GM18870 (cell line): ENCODE measurements at regions not wholly inside any gene's neighbourhood (a gene's known extent, or its start where the extent isn't known, plus 50 kb on each side); places are given as distances from the start of the nearest gene placed in this dataset.

Experiments used
- ATAC-seq: cut with Tn5 transposase; IDR thresholded peaks from one replicate; pipeline ENCODE4 v1.9.1; 2021; ENCODE audit warnings: moderate library complexity; ENCODE audit not compliant: unreplicated experiment

DNA sequence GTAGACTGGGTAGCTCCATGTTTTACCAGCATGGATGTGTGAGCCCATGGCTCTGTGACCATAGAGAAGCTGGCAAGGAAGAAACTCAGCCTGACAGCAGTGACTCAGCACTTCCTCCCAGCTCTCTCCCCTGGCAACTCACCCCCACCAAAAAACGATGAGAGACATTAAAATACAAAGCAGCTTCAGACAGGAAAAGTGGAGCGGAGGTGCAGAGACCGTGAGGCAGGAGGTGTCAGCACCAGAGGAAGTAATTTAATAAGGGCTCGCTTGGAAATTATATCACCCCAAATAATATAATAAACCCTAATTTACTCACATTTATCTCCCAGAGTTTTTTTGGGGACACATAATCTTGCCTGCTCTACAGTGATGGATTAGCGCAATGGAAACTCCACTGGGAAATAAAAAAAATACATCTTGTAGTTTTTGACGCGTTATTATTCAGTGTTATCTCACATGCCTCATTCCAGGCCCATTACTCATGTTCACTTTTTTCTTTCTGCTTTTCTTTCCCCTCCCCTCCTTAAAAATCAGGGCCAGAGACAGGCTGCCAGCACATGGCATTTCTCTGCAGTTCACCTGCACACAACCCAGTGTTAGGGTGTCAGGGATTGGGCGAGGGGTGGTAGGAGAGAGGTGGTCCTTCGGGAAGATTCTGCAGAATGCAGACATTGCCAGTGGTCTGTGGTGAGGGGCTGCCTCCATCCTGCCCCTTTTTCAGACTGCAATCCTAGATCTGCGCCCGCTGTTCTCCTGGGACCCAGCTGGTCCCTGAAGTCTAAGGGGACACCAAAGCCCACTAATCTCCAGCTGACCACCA, 170.8 kb downstream of the BUD13 start:
- no peak for ATAC-seq

DNA sequence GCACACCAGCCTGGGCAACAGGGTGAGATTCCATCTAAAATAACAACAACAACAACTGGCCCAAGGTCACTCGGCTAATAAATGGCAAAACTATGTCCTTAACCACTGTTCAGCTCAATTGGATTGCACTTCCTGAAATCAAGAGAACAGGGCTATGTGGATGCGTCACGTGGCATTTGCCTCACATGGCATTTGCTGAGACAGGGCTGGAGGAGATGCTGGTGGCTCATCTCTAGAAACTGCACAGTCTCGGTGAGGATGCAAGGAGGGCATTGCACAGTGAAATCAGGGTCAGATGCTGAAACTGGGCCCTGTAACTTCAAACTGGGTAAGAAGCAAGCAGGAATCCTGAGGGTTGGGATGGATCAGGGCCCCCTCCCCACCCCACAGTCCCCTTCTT, 171.9 kb downstream of the BUD13 start:
- no peak for ATAC-seq

DNA sequence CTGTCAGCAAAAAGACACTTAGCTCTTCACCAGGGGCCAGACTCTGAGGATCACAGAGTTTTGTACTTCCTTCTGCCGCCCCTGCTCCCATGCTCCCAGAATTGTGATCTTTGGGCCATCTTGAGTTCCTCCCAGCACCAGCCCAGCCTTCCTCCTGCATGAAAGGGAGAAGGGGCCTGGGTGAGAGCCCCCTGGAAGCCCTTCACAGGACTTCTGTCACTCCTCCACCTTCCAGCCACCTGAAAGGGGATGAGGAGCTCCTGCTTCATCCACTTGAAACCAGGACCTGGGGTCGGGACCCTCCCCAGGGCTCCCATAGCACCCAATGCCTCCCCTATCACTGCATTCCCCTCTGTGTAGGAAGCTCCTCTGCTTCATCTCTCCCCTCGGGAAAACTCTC, 174.2 kb downstream of the BUD13 start:
- ATAC-seq, result no peak

- no peak for ATAC-seq
Observed at GRCh38 chr11:116598036-116598435, 174.8 kb downstream of the BUD13 start.

- no peak for ATAC-seq
Observed at GRCh38 chr11:116596346-116597260, 176.2 kb downstream of the BUD13 start.

DNA sequence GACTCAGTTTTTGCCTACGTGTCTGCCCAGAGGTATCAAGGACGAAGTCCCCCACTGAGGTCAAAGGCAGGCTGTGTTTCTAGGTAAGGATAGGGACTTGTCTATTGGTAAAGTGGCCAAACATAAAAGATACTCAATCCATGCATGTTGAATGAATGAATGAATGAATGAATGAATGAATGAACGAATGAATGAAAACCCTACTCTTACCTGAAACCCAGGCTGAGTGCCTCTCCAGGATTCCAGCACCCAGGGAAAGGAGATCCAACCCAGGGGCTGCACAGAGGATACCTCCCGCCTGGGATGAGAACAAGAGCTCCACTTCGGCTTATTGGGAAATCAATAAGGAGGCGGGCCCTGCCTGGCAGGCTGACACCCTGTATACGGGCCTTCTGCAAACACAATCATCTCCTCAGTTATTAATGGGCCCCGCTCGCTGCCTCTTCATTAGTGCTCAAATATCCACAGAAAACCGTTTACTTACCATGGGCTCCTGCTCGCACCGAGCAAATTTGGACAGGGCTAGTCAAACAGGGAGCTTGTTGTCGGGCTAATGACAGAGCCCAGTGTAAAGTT, 177.4 kb downstream of the BUD13 start:
- ATAC-seq, result no peak

DNA sequence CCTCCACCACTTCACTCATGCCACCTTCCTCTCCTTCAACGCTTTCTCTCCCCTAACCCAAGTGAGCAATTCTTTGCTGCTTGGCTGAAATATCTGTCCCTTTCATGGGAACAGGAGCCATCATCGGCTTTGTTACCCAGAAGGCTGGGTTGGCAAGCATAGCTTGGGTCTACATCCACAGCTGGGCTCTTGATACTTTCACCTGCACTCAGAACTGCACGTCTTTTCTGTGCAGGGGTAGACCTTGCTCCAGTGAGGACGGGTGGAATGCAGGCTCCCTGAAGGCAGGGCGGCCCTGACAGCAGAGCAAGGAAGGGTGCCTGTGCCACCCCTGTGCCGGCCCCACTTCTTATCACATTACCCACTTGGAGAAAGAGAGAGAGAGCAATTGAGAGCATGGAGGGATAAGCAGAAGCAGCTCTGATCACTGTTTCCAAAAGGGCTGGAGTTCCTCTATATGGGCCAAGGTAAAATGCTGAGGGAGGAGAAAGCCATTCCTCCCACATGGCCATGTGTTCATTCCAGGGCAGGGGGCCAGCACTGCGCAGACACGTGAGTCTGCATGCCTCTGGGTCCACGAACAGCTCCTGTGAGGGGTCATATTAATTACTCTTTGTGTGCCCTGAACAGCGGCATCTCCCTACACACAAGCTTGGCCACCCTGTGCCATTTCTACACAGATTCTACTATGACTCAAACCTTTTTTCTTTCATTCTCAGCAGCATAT, 181.8 kb downstream of the BUD13 start:
- no peak for ATAC-seq

- no peak for ATAC-seq
Observed at GRCh38 chr11:116589402-116589801, 183.4 kb downstream of the BUD13 start.

DNA sequence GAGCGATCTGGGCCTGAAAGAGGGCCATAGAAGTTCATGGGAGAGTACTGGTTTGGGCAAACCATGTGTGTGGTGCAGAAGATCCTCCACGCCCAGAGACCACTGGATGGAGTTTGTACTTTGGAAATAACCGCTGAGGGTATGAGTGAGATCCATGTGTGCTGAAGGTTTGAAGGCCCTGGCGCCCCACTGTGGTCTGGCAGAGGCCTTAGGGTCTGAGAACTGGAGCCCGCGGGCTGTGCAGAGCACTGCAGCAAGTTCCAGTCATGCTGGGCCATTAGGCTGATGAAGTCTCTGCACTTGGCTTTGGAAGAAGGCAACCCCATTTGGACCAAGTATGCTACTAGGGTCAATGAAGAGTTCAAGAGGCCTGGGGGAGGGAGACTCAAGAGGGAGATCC, 186.4 kb downstream of the BUD13 start:
- ATAC-seq, result no peak

- ATAC-seq, result no peak
Observed at GRCh38 chr11:116582571-116582970, 190.2 kb downstream of the BUD13 start.

GRCh38 chr11:116581349-116581748, 191.4 kb downstream of the BUD13 start:
- ATAC-seq, result no peak

DNA sequence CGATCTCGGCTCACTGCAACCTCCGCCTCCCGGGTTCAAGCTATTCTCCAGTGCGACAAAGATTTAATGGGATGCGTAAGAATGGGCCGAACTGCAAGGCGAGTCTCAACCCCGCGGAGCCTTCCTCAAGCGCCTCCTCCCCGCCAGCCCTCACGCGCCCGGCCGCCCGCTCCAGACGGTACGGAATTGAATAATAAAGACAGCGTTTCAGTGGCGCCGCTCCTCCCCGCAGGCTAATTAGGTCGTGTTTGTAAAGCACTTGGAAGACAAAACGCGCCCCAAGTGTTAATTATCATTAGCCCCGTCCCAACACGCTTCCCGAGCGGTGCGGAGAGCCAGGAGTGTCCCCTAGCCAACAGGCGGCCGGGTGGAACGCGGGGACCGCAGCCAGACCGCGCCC, 192.0 kb downstream of the BUD13 start:
- no peak for ATAC-seq

DNA sequence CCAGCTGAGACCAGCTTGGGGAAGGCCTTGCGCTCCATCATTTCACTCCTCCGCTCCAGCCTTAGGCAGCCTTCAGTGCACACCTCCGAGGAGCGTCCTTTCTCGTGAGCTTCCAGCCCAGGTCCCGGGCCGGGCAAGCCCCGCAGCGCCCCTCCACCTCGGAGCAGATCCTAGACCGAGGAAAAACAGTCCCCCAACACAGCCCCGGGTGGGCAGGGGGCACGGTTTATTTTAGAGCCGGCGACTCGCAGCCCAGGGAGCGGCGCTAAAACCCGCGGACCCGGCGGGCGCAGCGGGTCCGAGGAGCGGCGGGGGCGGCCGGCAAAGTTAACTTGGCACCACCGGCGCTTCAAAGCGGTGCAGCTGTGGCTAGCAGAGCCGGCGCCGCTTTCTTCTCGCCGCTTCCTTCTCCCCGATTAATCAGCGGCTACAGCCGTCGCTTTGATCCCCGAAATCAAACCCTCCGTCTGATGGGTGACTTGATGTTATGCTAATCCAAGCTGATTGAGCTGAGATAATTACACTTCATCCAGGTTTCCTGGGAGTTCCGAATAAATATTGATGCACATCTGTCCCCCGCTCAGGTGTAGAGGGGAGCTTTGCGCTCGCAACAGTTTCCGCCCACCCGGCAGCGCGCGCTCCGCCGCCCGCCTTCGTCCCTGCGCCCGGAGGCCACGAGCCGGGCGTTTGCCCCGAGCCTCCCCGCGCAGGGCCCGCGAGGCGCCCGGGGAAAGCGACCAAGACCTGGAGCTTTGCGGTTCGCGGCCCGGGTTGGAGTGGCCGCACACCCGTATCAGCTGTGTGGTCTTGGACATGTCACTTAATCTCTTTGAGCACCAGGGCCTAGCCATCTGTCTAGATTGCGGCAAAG, 192.7 kb downstream of the BUD13 start:
- ATAC-seq, result no peak

GRCh38 chr11:116579031-116579653, 193.6 kb downstream of the BUD13 start:
- ATAC-seq, result no peak

DNA sequence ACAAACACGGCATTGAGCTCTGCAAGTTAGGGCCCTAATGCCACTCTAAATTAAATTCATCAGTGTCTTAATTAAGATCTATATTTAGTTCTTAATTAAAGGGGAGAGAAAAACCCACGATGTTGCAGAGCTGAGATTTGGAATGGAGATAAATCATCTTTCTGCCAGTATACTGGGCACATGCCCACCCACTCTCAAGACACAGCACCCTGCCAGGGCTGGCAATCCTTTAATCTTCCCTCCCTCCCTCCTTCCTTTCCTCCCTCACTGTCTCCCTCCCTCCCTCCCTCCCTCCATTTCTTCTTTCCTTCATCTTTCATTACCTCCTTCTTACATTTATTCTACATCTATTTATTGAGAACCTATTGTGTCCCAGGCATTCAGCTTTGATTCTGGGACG, 194.8 kb downstream of the BUD13 start:
- ATAC-seq, result no peak

GRCh38 chr11:116577273-116577672, 195.5 kb downstream of the BUD13 start:
- ATAC-seq, result no peak

DNA sequence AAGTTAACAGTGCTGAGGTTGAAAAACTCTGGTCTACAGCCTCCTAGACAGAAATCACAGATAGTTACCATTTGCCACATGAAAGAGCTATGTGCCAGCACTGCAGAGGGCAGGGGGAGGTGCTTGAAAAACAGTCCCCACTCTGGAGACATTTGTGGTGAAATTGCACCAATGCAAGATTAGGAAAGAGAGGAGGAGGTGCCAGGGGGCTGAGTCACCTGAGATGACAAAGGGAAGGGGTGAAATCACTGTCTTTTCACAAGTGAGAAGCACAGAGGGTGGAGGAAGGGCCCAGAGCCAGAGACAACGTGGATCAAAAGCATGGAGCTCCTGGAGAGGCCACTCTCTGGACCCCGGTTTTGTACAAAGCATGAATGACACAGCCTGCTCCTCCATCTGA, 196.3 kb downstream of the BUD13 start:
- no peak for ATAC-seq

DNA sequence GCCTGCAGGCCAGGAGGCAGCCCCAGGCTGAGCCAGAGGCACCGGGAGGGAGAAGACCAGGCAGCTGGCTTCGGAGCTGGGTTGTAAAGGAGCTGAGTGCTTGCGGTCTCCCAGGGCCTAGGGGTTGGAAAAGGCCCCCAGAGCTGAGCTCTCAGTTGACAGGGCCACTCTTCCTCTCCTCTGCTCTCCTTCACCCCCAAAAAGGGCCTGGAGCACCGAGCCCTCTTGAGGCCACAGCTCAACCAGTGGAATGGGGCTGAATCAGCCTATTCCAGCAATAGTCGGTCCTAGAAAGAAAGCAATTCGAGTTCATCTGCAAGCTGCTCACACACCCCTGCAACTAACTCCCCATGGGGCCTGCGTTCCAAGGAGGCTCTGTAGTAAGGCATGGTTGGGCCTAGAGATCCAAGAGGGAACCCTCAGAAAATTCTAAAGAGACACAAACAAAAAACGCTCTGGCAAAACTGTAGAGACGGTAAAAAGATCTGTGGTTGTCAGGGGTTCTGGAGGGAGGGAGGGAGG, 205.0 kb downstream of the BUD13 start:
- ATAC-seq, result no peak

DNA sequence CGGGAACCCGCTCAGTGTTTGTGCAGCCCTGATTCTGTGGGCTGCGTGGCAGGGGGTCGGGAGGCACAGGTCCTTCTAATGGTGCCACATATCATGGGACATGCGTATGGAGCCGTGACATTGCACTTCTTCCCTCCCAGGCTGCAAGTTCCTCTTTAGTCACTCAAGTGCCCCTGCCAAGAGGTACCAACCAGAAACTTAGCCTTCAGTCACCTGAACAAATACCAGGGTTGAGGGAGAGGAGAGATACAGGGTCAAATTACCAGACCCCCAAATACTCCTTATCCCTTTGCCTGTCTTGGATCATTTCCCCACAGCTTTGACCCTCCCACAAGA, 209.1 kb downstream of the BUD13 start:
- no peak for ATAC-seq
